Globus pallidus (tissue), 1 donor: ENCODE measurements at regions not wholly inside any gene's neighbourhood (a gene's known extent, or its start where the extent isn't known, plus 50 kb on each side); places are given as distances from the start of the nearest gene placed in this dataset.
"Not testable (repeated sequence)": the region's sequence is repeated elsewhere in the genome, so short reads cannot be mapped to it uniquely, and the experiment has no call there.

Experiments used
- DNase-seq: peaks from one replicate; pipeline ENCODE4 v3.0.0-alpha.2; 2015; ENCODE audit warnings: low spot score

- no peak for DNase-seq
Measured at GRCh38 chr6:82419132-82419581, 55.5 kb downstream of the TPBG start.

GRCh38 chr6:82419859-82420258 is 56.2 kb downstream of the TPBG start:
- no peak for DNase-seq

- no peak for DNase-seq
Measured at GRCh38 chr6:82430611-82431010, 67.0 kb downstream of the TPBG start.

GRCh38 chr6:82436740-82437139 is 73.1 kb downstream of the TPBG start:
- no peak for DNase-seq

GRCh38 chr6:82437701-82438100 is 74.1 kb downstream of the TPBG start:
- no peak for DNase-seq

GRCh38 chr6:82441047-82441855 is 77.6 kb downstream of the TPBG start:
- DNase-seq = no peak

GRCh38 chr6:82442061-82442719 is 78.6 kb downstream of the TPBG start:
- no peak for DNase-seq

GRCh38 chr6:82458147-82458546 is 94.5 kb downstream of the TPBG start:
- no peak for DNase-seq

GRCh38 chr6:82458705-82459104 is 95.1 kb downstream of the TPBG start:
- DNase-seq = no peak

- DNase-seq = no peak
Measured at GRCh38 chr6:82461536-82461935, 97.9 kb downstream of the TPBG start.

GRCh38 chr6:82467338-82467737 is 103.7 kb downstream of the TPBG start:
- DNase-seq = no peak

GRCh38 chr6:82470123-82470522 is 106.5 kb downstream of the TPBG start:
- not testable (repeated sequence) for DNase-seq

- not testable (repeated sequence) for DNase-seq
Measured at GRCh38 chr6:82475106-82475505, 111.5 kb downstream of the TPBG start.

- DNase-seq = no peak
Measured at GRCh38 chr6:82484001-82484400, 120.4 kb downstream of the TPBG start.

GRCh38 chr6:82484737-82485626 is 121.4 kb downstream of the TPBG start:
- DNase-seq = no peak

- no peak for DNase-seq
Measured at GRCh38 chr6:82487895-82488294, 124.3 kb downstream of the TPBG start.

- DNase-seq = no peak
Measured at GRCh38 chr6:82488403-82488802, 124.8 kb downstream of the TPBG start.

- no peak for DNase-seq
Measured at GRCh38 chr6:82492134-82492533, 128.5 kb downstream of the TPBG start.

- DNase-seq = no peak
Measured at GRCh38 chr6:82493467-82493866, 129.8 kb downstream of the TPBG start.

- DNase-seq = no peak
Measured at GRCh38 chr6:82494367-82494766, 130.8 kb downstream of the TPBG start.

GRCh38 chr6:82501901-82502300 is 138.3 kb downstream of the TPBG start:
- DNase-seq = not testable (repeated sequence)

GRCh38 chr6:82506526-82506925 is 142.9 kb downstream of the TPBG start:
- no peak for DNase-seq
